OCI-LY3 (cell line): ENCODE measurements at regions not wholly inside any gene's neighbourhood (a gene's known extent, or its start where the extent isn't known, plus 50 kb on each side); places are given as distances from the start of the nearest gene placed in this dataset.

Experiments
- CTCF ChIP-seq: fragments of 200-600, 300-600 bp; sonication (generic); IDR thresholded peaks from 2 replicates; pipeline ENCODE4 v1.5.1; 2014; ENCODE audit warnings: antibody characterized with exemption, low read length, low read depth
- EZH2phosphoT487 ChIP-seq: fragments of 200-600 bp; shearing (Covaris generic); IDR thresholded peaks from 2 replicates; pipeline ENCODE4 v1.6.1; 2018; ENCODE audit warnings: antibody characterized with exemption, mixed run types, low read depth

GRCh38 chr4:1462009-1462767 is 55.9 kb upstream of the NKX1-1 start:
- TF ChIP-seq CTCF (no peak), EZH2phosphoT487 (no peak)
